CD4-positive, alpha-beta T cell treated with Interferon alpha-2 for 1 hour (primary cell): ENCODE measurements at regions not wholly inside any gene's neighbourhood (a gene's known extent, or its start where the extent isn't known, plus 50 kb on each side); places are given as distances from the start of the nearest gene placed in this dataset.
A peak's percentile ranks its signal among the peaks of the same experiment; 100 is the strongest.

Source experiments
- DNase-seq, 2 donors: peaks; one replicate each; pipeline ENCODE4 v3.0.0-alpha.2; 2020 to 2022

GRCh38 chr15:37720267-37720666 is 214.2 kb upstream of the TMCO5A start:
- DNase-seq = no peak

GRCh38 chr15:37731146-37731746 is 203.2 kb upstream of the TMCO5A start:
- DNase-seq = no peak

- DNase-seq = no peak
Measured at GRCh38 chr15:37733628-37734027, 200.8 kb upstream of the TMCO5A start.

GRCh38 chr15:37740623-37741141 is 193.8 kb upstream of the TMCO5A start:
- DNase-seq = no peak

GRCh38 chr15:37743826-37744225 is 190.6 kb upstream of the TMCO5A start:
- DNase-seq = no peak

- no peak for DNase-seq
Measured at GRCh38 chr15:37744521-37744920, 189.9 kb upstream of the TMCO5A start.

GRCh38 chr15:37751401-37751800 is 183.0 kb upstream of the TMCO5A start:
- no peak for DNase-seq

GRCh38 chr15:37756407-37756806 is 178.0 kb upstream of the TMCO5A start:
- DNase-seq = no peak

- DNase-seq = no peak
Measured at GRCh38 chr15:37758412-37758811, 176.0 kb upstream of the TMCO5A start.

- DNase-seq = peak in 1 of 2 donors; percentile 33
Measured at GRCh38 chr15:37764733-37765191, 169.7 kb upstream of the TMCO5A start.

GRCh38 chr15:37765786-37766185 is 168.7 kb upstream of the TMCO5A start:
- DNase-seq = no peak

- no peak for DNase-seq
Measured at GRCh38 chr15:37767841-37768455, 166.5 kb upstream of the TMCO5A start.

- DNase-seq = no peak
Measured at GRCh38 chr15:37771465-37771864, 163.0 kb upstream of the TMCO5A start.

GRCh38 chr15:37773111-37773860 is 161.2 kb upstream of the TMCO5A start:
- no peak for DNase-seq

GRCh38 chr15:37774961-37775360 is 159.5 kb upstream of the TMCO5A start:
- no peak for DNase-seq

- no peak for DNase-seq
Measured at GRCh38 chr15:37777006-37777405, 157.4 kb upstream of the TMCO5A start.

GRCh38 chr15:37783290-37783689 is 151.2 kb upstream of the TMCO5A start:
- no peak for DNase-seq

- DNase-seq = no peak
Measured at GRCh38 chr15:37788330-37788729, 146.1 kb upstream of the TMCO5A start.

- DNase-seq = no peak
Measured at GRCh38 chr15:37788767-37789396, 145.6 kb upstream of the TMCO5A start.

GRCh38 chr15:37789397-37789786 is 145.0 kb upstream of the TMCO5A start:
- no peak for DNase-seq

- DNase-seq = no peak
Measured at GRCh38 chr15:37789881-37790280, 144.6 kb upstream of the TMCO5A start.

GRCh38 chr15:37791693-37792092 is 142.7 kb upstream of the TMCO5A start:
- no peak for DNase-seq

GRCh38 chr15:37792351-37792750 is 142.1 kb upstream of the TMCO5A start:
- DNase-seq = no peak
